WTC11 (cell line): ENCODE measurements at regions not wholly inside any gene's neighbourhood (a gene's known extent, or its start where the extent isn't known, plus 50 kb on each side); places are given as distances from the start of the nearest gene placed in this dataset.
A peak's percentile ranks its signal among the peaks of the same experiment; 100 is the strongest.

Experiments
- ATAC-seq: fragments of 200-7000 bp; cut with Tn5 transposase; 2 replicates; pipeline ENCODE4 v1.10.0; 2021; ENCODE audit warnings: mild to moderate bottlenecking, moderate library complexity
- CTCF ChIA-PET: fragments of 300-600 bp; sonication (Branson Sonifier 250); formaldehyde crosslinking; loops from one replicate; lab custom pipeline; 2021; ENCODE audit warnings: antibody characterized with exemption; lab: Charles Lee
- POLR2A ChIA-PET: fragments of 350-600 bp; sonication (Branson Sonifier 250); formaldehyde crosslinking; loops from one replicate; lab custom pipeline; 2021; ENCODE audit warnings: antibody characterized with exemption; lab: Charles Lee
- DNase-seq: peaks from one replicate; pipeline ENCODE4 v3.0.0; 2021; ENCODE audit warnings: low spot score
- H3K27ac Mint-ChIP-seq: 2 replicates; pipeline ENCODE4 v1.8.0; 2021; ENCODE audit warnings: mixed read lengths
- H3K27me3 Mint-ChIP-seq: 2 replicates; pipeline ENCODE4 v1.8.0; 2021; ENCODE audit warnings: low read depth, mild to moderate bottlenecking, moderate library complexity, mixed read lengths
- H3K36me3 Mint-ChIP-seq: 2 replicates; pipeline ENCODE4 v1.8.0; 2021; ENCODE audit warnings: mixed read lengths
- H3K4me1 Mint-ChIP-seq: 2 replicates; pipeline ENCODE4 v1.8.0; 2022; ENCODE audit warnings: mixed read lengths
- H3K4me3 Mint-ChIP-seq: 2 replicates; pipeline ENCODE4 v1.8.0; 2021; ENCODE audit warnings: mild to moderate bottlenecking, moderate library complexity, mixed read lengths
- H3K9me3 Mint-ChIP-seq: 2 replicates; pipeline ENCODE4 v1.8.0; 2021; ENCODE audit warnings: mixed read lengths
- ATF1 ChIP-seq: sonication (generic); formaldehyde crosslinking; IDR thresholded peaks from 2 replicates; pipeline ENCODE4 v1.8.1; 2023; ENCODE audit warnings: mild to moderate bottlenecking, moderate library complexity, missing genetic modification reagents
- ATF6 ChIP-seq: sonication (generic); formaldehyde crosslinking; IDR thresholded peaks from 2 replicates; pipeline ENCODE4 v1.8.1; 2023; ENCODE audit warnings: mild to moderate bottlenecking, missing genetic modification reagents
- CREM ChIP-seq: sonication (generic); formaldehyde crosslinking; IDR thresholded peaks from 2 replicates; pipeline ENCODE4 v1.8.1; 2022; ENCODE audit warnings: mild to moderate bottlenecking, missing genetic modification reagents, moderate library complexity
- CTCF ChIP-seq: fragments of 200-600 bp; IDR thresholded peaks from 2 replicates; pipeline ENCODE4 v1.8.0; 2022; ENCODE audit warnings: antibody characterized with exemption
- ELF4 ChIP-seq: sonication (generic); formaldehyde crosslinking; IDR thresholded peaks from 2 replicates; pipeline ENCODE4 v1.8.1; 2022; ENCODE audit warnings: low read depth, mild to moderate bottlenecking, moderate library complexity, missing genetic modification reagents
- EMX1 ChIP-seq: fragments of 250-450 bp; sonication (Bioruptor Pico); IDR thresholded peaks from 2 replicates; pipeline ENCODE4 v1.8.0; 2021; ENCODE audit warnings: mild to moderate bottlenecking
- JAZF1 ChIP-seq: fragments of 250-450 bp; sonication (Bioruptor Pico); IDR thresholded peaks from 2 replicates; pipeline ENCODE4 v1.9.0; 2021; ENCODE audit warnings: moderate library complexity, mild to moderate bottlenecking, inconsistent platforms
- KAT7 ChIP-seq: sonication (generic); formaldehyde crosslinking; IDR thresholded peaks from 2 replicates; pipeline ENCODE4 v1.8.1; 2023; ENCODE audit warnings: missing genetic modification reagents, mild to moderate bottlenecking, borderline replicate concordance
- NR3C1 ChIP-seq: sonication (generic); formaldehyde crosslinking; conservative IDR thresholded peaks from 2 replicates; pipeline ENCODE4 v1.8.1; 2023; ENCODE audit warnings: low read depth, mild to moderate bottlenecking, missing genetic modification reagents
- PRRX2 ChIP-seq: fragments of 250-450 bp; sonication (Bioruptor Pico); IDR thresholded peaks from 2 replicates; pipeline ENCODE4 v1.8.0; 2021; ENCODE audit warnings: mild to moderate bottlenecking
- USF2 ChIP-seq: sonication (generic); formaldehyde crosslinking; IDR thresholded peaks from 2 replicates; pipeline ENCODE4 v1.8.1; 2023; ENCODE audit warnings: mild to moderate bottlenecking, missing genetic modification reagents, moderate library complexity
- ZNF121 ChIP-seq: sonication (generic); formaldehyde crosslinking; IDR thresholded peaks from 2 replicates; pipeline ENCODE4 v1.8.0; 2023; ENCODE audit warnings: missing genetic modification reagents
- ZNF138 ChIP-seq: sonication (generic); formaldehyde crosslinking; conservative IDR thresholded peaks from 2 replicates; pipeline ENCODE4 v1.8.1; 2022; ENCODE audit warnings: mild to moderate bottlenecking, moderate library complexity, missing genetic modification reagents
- TF ChIP-seq, protein P1 (sequence below): fragments of 250-450 bp; sonication (Bioruptor Pico); IDR thresholded peaks from 2 replicates; pipeline ENCODE4 v2.1.2; 2022; ENCODE audit warnings: mild to moderate bottlenecking, moderate library complexity
- TF ChIP-seq, protein P2 (sequence below): sonication (generic); formaldehyde crosslinking; IDR thresholded peaks from 2 replicates; pipeline ENCODE4 v1.8.1; 2022; ENCODE audit warnings: low read depth, mild to moderate bottlenecking, moderate library complexity, missing genetic modification reagents, borderline replicate concordance

GRCh38 chr12:132402831-132403416 is 73.5 kb upstream of the GALNT9 start:
- H3K27ac Mint-ChIP-seq = no peak overlapping the region
- ATAC-seq = no peak
- CTCF ChIA-PET = interaction anchor here (0.8 to 2.3 kb wide), 2 partner anchors 11 to 117 kb away, joined by 3 to 9 read pairs; no protein-coding TSS in a partner anchor
- H3K4me1 Mint-ChIP-seq = no peaks in the 10 kb centered on the region
- POLR2A ChIA-PET = no interaction called here
- peaks cover 34% of the 10 kb centered on the region for H3K27me3 Mint-ChIP-seq
- no peak for TF ChIP-seq JAZF1 (CRISPR knock-in tag)
- no peak for TF ChIP-seq KAT7
- TF ChIP-seq ATF6 (CRISPR knock-in tag) = no peak
- DNase-seq = no peak
- H3K9me3 Mint-ChIP-seq = no peaks in the 10 kb centered on the region
- no peak overlapping the region for H3K4me3 Mint-ChIP-seq
- H3K36me3 Mint-ChIP-seq = no peaks in the 10 kb centered on the region

- TF ChIP-seq USF2 (no peak), CREM (CRISPR knock-in tag) (no peak), ZNF138 (no peak), PRRX2 (no peak), NR3C1 (CRISPR knock-in tag) (no peak), EMX1 (CRISPR knock-in tag) (no peak), ATF1 (CRISPR knock-in tag) (no peak)
- TF ChIP-seq, protein P1, sequence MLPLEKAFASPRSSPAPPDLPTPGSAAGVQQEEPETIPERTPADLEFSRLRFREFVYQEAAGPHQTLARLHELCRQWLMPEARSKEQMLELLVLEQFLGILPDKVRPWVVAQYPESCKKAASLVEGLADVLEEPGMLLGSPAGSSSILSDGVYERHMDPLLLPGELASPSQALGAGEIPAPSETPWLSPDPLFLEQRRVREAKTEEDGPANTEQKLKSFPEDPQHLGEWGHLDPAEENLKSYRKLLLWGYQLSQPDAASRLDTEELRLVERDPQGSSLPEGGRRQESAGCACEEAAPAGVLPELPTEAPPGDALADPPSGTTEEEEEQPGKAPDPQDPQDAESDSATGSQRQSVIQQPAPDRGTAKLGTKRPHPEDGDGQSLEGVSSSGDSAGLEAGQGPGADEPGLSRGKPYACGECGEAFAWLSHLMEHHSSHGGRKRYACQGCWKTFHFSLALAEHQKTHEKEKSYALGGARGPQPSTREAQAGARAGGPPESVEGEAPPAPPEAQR (CRISPR knock-in tag) = no peak
- TF ChIP-seq, all 79 proteins: peak for 0
- POLR2A ChIA-PET = no interaction called here
Measured at GRCh38 chr12:132401982-132402381, 72.6 kb upstream of the GALNT9 start.

GRCh38 chr12:132400011-132400641 is 70.7 kb upstream of the GALNT9 start:
- H3K4me1 Mint-ChIP-seq = peaks cover 10% of the 10 kb centered on the region
- DNase-seq = peak; percentile 22
- peaks cover 50% of the 10 kb centered on the region for H3K27me3 Mint-ChIP-seq
- CTCF ChIA-PET = interaction anchor here (1.1 to 5.1 kb wide), 2 partner anchors 14 to 15 kb away, joined by 3 to 35 read pairs; no protein-coding TSS in a partner anchor
- 0 out of 2 replicates have a peak, but pooled peaks have one; percentile 36 for ATAC-seq
- H3K4me3 Mint-ChIP-seq = no peak overlapping the region
- no peaks in the 10 kb centered on the region for H3K9me3 Mint-ChIP-seq
- TF ChIP-seq ELF4 (CRISPR knock-in tag) (no peak), CTCF (no peak), KAT7 (no peak), ZNF121 (CRISPR knock-in tag) (no peak)
- TF ChIP-seq, protein P2, sequence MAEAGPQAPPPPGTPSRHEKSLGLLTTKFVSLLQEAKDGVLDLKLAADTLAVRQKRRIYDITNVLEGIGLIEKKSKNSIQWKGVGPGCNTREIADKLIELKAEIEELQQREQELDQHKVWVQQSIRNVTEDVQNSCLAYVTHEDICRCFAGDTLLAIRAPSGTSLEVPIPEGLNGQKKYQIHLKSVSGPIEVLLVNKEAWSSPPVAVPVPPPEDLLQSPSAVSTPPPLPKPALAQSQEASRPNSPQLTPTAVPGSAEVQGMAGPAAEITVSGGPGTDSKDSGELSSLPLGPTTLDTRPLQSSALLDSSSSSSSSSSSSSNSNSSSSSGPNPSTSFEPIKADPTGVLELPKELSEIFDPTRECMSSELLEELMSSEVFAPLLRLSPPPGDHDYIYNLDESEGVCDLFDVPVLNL (CRISPR knock-in tag) = no peak
- no peaks in the 10 kb centered on the region for H3K36me3 Mint-ChIP-seq
- POLR2A ChIA-PET = no interaction called here
- H3K27ac Mint-ChIP-seq = no peak overlapping the region

More at GRCh38 chr12:132401982-132402381, 72.6 kb upstream of the GALNT9 start:
- ATAC-seq (no peak), DNase-seq (no peak)
- Mint-ChIP-seq H3K36me3 (no peaks in the 10 kb centered on the region), H3K9me3 (no peaks in the 10 kb centered on the region), H3K27me3 (peaks cover 43% of the 10 kb centered on the region), H3K4me3 (no peak overlapping the region), H3K4me1 (0 out of 2 replicates have a peak, but pooled peaks cover under 1% of the 10 kb centered on the region), H3K27ac (no peak overlapping the region)
- CTCF ChIA-PET = interaction anchor here (2.3 kb wide), 1 partner anchor 12 kb away, joined by 9 read pairs; no protein-coding TSS in a partner anchor
